H9 (cell line): ENCODE measurements at regions not wholly inside any gene's neighbourhood (a gene's known extent, or its start where the extent isn't known, plus 50 kb on each side); places are given as distances from the start of the nearest gene placed in this dataset.

Experiments
- DNase-seq: peaks from one replicate; pipeline ENCODE4 v3.0.0-alpha.2; 2017
- H2AFZ ChIP-seq: one replicate; pipeline ENCODE4 v1.6.1; 2013; ENCODE audit warnings: mild to moderate bottlenecking, low read length, control low read depth, moderate library complexity
- H2AK5ac ChIP-seq: 2 replicates; pipeline ENCODE4 v1.6.1; 2013; ENCODE audit warnings: low read length, control low read depth, mixed read lengths; ENCODE audit not compliant: insufficient read length
- H2BK120ac ChIP-seq: one replicate; pipeline ENCODE4 v1.6.1; 2013; ENCODE audit warnings: low read depth, mild to moderate bottlenecking, low read length, control low read depth, inconsistent platforms; ENCODE audit not compliant: poor library complexity, severe bottlenecking
- H2BK12ac ChIP-seq: 2 replicates; pipeline ENCODE4 v1.6.1; 2013; ENCODE audit warnings: low read length, control low read depth, mixed read lengths, low read depth; ENCODE audit not compliant: insufficient read length
- H2BK15ac ChIP-seq: 2 replicates; pipeline ENCODE4 v1.6.1; 2013; ENCODE audit warnings: low read depth, low read length, control low read depth
- H2BK20ac ChIP-seq: one replicate; pipeline ENCODE4 v1.6.1; 2013; ENCODE audit warnings: low read depth, mild to moderate bottlenecking, low read length, control low read depth, inconsistent platforms; ENCODE audit not compliant: poor library complexity, severe bottlenecking
- H2BK5ac ChIP-seq: 2 replicates; pipeline ENCODE4 v1.6.1; 2013; ENCODE audit warnings: low read length, control low read depth, mixed read lengths; ENCODE audit not compliant: insufficient read length
- H3K14ac ChIP-seq: 2 replicates; pipeline ENCODE4 v1.6.1; 2013; ENCODE audit warnings: low read length, control low read depth; ENCODE audit not compliant: insufficient read depth
- H3K18ac ChIP-seq: 2 replicates; pipeline ENCODE4 v1.6.1; 2013; ENCODE audit warnings: low read depth, mild to moderate bottlenecking, mixed read lengths, low read length, control low read depth; ENCODE audit not compliant: insufficient read length
- H3K23ac ChIP-seq: 2 replicates; pipeline ENCODE4 v1.6.1; 2013; ENCODE audit warnings: low read length, control low read depth, mixed read lengths, low read depth; ENCODE audit not compliant: insufficient read length
- H3K23me2 ChIP-seq: 2 replicates; pipeline ENCODE4 v1.6.1; 2013; ENCODE audit warnings: low read depth, mild to moderate bottlenecking, mixed read lengths, low read length, control low read depth; ENCODE audit not compliant: insufficient read length, poor library complexity, severe bottlenecking
- H3K27ac ChIP-seq: 2 replicates; pipeline ENCODE4 v1.5.1; 2013; ENCODE audit warnings: low read length, control low read depth, mixed read lengths, low read depth; ENCODE audit not compliant: insufficient read length
- H3K27me3 ChIP-seq: 2 replicates; pipeline ENCODE4 v1.6.1; 2013; ENCODE audit warnings: low read length, control low read depth, inconsistent platforms; ENCODE audit not compliant: insufficient read depth
- H3K4ac ChIP-seq: 2 replicates; pipeline ENCODE4 v1.6.1; 2013; ENCODE audit warnings: low read depth, mild to moderate bottlenecking, control low read depth, inconsistent platforms, low read length, moderate library complexity
- H3K4me1 ChIP-seq: 2 replicates; pipeline ENCODE4 v1.6.1; 2013; ENCODE audit warnings: low read length, control low read depth, inconsistent platforms; ENCODE audit not compliant: insufficient read depth
- H3K4me2 ChIP-seq: 2 replicates; pipeline ENCODE4 v1.6.1; 2013; ENCODE audit warnings: low read length, control low read depth, mixed read lengths; ENCODE audit not compliant: insufficient read length, insufficient read depth
- H3K56ac ChIP-seq: 2 replicates; pipeline ENCODE4 v1.6.1; 2013; ENCODE audit warnings: low read depth, mild to moderate bottlenecking, mixed read lengths, low read length, control low read depth; ENCODE audit not compliant: insufficient read length
- H3K79me1 ChIP-seq: 2 replicates; pipeline ENCODE4 v1.6.1; 2013; ENCODE audit warnings: low read depth, mild to moderate bottlenecking, moderate library complexity, low read length, control low read depth, inconsistent platforms; ENCODE audit not compliant: insufficient read depth, poor library complexity, severe bottlenecking
- H3K79me2 ChIP-seq: 2 replicates; pipeline ENCODE4 v1.6.1; 2013; ENCODE audit warnings: low read length, control low read depth, inconsistent platforms; ENCODE audit not compliant: insufficient read depth
- H3K9ac ChIP-seq: 2 replicates; pipeline ENCODE4 v1.6.1; 2013; ENCODE audit warnings: low read length, control low read depth, mixed read lengths; ENCODE audit not compliant: insufficient read length; ENCODE audit errors: extremely low read depth
- H3K9me3 ChIP-seq: one replicate; pipeline ENCODE4 v1.6.1; 2013; ENCODE audit warnings: low read depth, low read length, inconsistent platforms; ENCODE audit not compliant: control insufficient read depth
- H3T11ph ChIP-seq: one replicate; pipeline ENCODE4 v1.6.1; 2013; ENCODE audit warnings: mild to moderate bottlenecking, low read length, control low read depth, inconsistent platforms
- H4K20me1 ChIP-seq: one replicate; pipeline ENCODE4 v1.6.1; 2013; ENCODE audit not compliant: control insufficient read depth, insufficient read length, insufficient read depth
- H4K5ac ChIP-seq: 2 replicates; pipeline ENCODE4 v1.6.1; 2013; ENCODE audit warnings: low read depth, mild to moderate bottlenecking, mixed read lengths, low read length, control low read depth; ENCODE audit not compliant: insufficient read length
- H4K8ac ChIP-seq: replicated peaks from 2 replicates; pipeline ENCODE4 v1.6.1; 2013; ENCODE audit warnings: low read length, control low read depth, mixed read lengths, low read depth; ENCODE audit not compliant: insufficient read length
- H4K91ac ChIP-seq: 2 replicates; pipeline ENCODE4 v1.6.1; 2013; ENCODE audit warnings: low read depth, mild to moderate bottlenecking, moderate library complexity, mixed read lengths, low read length, control low read depth; ENCODE audit not compliant: insufficient read length
- H3K27ac Mint-ChIP-seq, 3 experiments: 2 replicates in 2 of 3; 3 replicates in 1 of 3; pipeline ENCODE4 v1.8.0; 2020 to 2021; ENCODE audit warnings: mixed read lengths in 3 of 3, mild to moderate bottlenecking in 1 of 3, moderate library complexity in 1 of 3
- H3K27me3 Mint-ChIP-seq: 2 replicates; pipeline ENCODE4 v1.8.0; 2021; ENCODE audit warnings: low read depth, mild to moderate bottlenecking, moderate library complexity, mixed read lengths
- H3K36me3 Mint-ChIP-seq, 3 experiments: 2 replicates in 2 of 3; 3 replicates in 1 of 3; pipeline ENCODE4 v1.8.0; 2020 to 2021; ENCODE audit warnings: low read depth in 3 of 3, mixed read lengths in 3 of 3; ENCODE audit not compliant: insufficient read depth in 1 of 3
- H3K4me1 Mint-ChIP-seq, 2 experiments: 2 replicates each; pipeline ENCODE4 v1.8.0; 2020; ENCODE audit warnings: mixed read lengths in 2 of 2
- H3K4me3 Mint-ChIP-seq, 2 experiments: 2 replicates in 1 of 2; 3 replicates in 1 of 2; pipeline ENCODE4 v1.8.0; 2020 to 2021; ENCODE audit warnings: mild to moderate bottlenecking in 2 of 2, mixed read lengths in 2 of 2, moderate library complexity in 1 of 2
- H3K9me3 Mint-ChIP-seq, 2 experiments: 2 replicates in 1 of 2; 3 replicates in 1 of 2; pipeline ENCODE4 v1.8.0; 2020; ENCODE audit warnings: mild to moderate bottlenecking in 2 of 2, mixed read lengths in 2 of 2, moderate library complexity in 1 of 2
- WGBS: extraction: QIAGEN DNeasy Blood & Tissue Kit; methylation state at CpG from one replicate; pipeline ENCODE4 v1.1.7; 2013; ENCODE audit warnings: missing lambda C conversion rate, low lambda C conversion rate, mixed read lengths; ENCODE audit not compliant: insufficient read length; ENCODE audit errors: extremely low coverage; 5-methylcytosine and 5-hydroxymethylcytosine counted together
- TF ChIP-seq, protein P1 (sequence below): fragments of 200-600 bp; sonication (generic); conservative IDR thresholded peaks from 3 replicates; pipeline ENCODE4 v1.8.0; 2021; ENCODE audit warnings: antibody characterized with exemption, mild to moderate bottlenecking

DNA sequence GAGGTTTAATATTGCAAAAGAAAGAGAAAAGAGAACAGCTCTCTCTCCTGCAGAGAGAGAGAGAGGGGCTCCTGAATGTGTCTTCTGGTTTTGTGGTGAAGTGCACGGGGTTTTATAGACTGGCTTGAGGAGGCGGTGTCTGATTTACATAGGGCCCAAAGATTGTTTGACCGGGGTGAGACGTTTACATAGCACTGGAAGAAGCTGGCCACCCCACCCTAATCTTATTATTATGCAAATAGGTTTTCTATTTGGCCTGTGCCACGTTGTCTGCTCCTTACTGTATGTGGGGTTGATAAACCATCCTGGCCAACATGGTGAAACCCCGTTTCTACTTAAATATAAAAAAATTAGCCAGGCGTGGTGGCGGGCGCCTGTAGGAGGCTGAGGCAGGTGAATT is 268.6 kb downstream of the SV2B start:
- Histone ChIP-seq H4K8ac (no peak overlapping the region), H3K4ac (no peak overlapping the region), H3K9ac (no peak overlapping the region), H3T11ph (no peak overlapping the region), H2BK12ac (no peak overlapping the region), H3K79me2 (no peaks in the 10 kb centered on the region), H4K20me1 (no peaks in the 10 kb centered on the region), H3K79me1 (no peaks in the 10 kb centered on the region), H2AFZ (no peak overlapping the region), H3K23ac (no peak overlapping the region), H3K23me2 (no peaks in the 10 kb centered on the region), H3K27me3 (no peaks in the 10 kb centered on the region), H3K4me2 (no peak overlapping the region), H3K56ac (no peak overlapping the region), H2BK15ac (no peak overlapping the region), H2BK20ac (no peak overlapping the region), H3K14ac (no peak overlapping the region), H2BK5ac (no peak overlapping the region), H2AK5ac (no peak overlapping the region), H3K9me3 (no peaks in the 10 kb centered on the region), H4K5ac (no peak overlapping the region), H4K91ac (no peak overlapping the region), H3K27ac (no peak overlapping the region), H3K4me1 (peaks cover 4% of the 10 kb centered on the region; the same call in 1 of the 2 replicates), H2BK120ac (no peak overlapping the region), H3K18ac (no peak overlapping the region)
- no peak for DNase-seq
- Mint-ChIP-seq H3K36me3 (peaks cover 1 to 22% (median 6%) of the 10 kb centered on the region in 3 experiments; a peak in 5 of 7 replicates), H3K4me1 (peaks cover 11% of the 10 kb centered on the region in 2 experiments), H3K4me3 (no peak overlapping the region), H3K27me3 (peaks cover 5% of the 10 kb centered on the region; the same call in 1 of the 2 replicates), H3K27ac (peak overlapping the region in 1 of 3 experiments; percentile 27; a peak in 1 of 7 replicates), H3K9me3 (peaks cover 27 to 40% of the 10 kb centered on the region in 2 experiments)
- TF ChIP-seq, protein P1, sequence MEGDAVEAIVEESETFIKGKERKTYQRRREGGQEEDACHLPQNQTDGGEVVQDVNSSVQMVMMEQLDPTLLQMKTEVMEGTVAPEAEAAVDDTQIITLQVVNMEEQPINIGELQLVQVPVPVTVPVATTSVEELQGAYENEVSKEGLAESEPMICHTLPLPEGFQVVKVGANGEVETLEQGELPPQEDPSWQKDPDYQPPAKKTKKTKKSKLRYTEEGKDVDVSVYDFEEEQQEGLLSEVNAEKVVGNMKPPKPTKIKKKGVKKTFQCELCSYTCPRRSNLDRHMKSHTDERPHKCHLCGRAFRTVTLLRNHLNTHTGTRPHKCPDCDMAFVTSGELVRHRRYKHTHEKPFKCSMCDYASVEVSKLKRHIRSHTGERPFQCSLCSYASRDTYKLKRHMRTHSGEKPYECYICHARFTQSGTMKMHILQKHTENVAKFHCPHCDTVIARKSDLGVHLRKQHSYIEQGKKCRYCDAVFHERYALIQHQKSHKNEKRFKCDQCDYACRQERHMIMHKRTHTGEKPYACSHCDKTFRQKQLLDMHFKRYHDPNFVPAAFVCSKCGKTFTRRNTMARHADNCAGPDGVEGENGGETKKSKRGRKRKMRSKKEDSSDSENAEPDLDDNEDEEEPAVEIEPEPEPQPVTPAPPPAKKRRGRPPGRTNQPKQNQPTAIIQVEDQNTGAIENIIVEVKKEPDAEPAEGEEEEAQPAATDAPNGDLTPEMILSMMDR = no peak
- no CpG with 5 or more reads among the region's 9 CpGs for WGBS
